HepG2 (cell line): ENCODE measurements at regions not wholly inside any gene's neighbourhood (a gene's known extent, or its start where the extent isn't known, plus 50 kb on each side); places are given as distances from the start of the nearest gene placed in this dataset.

Experiments
- ATAC-seq: fragments of 200-7000 bp; cut with Tn5 transposase; 3 replicates; pipeline ENCODE4 v1.9.1; 2020; ENCODE audit warnings: mild to moderate bottlenecking, moderate library complexity
- BruUV-seq: library from RNA; stranded (reverse); fragments of 400-500 nt; replicated peaks from 2 replicates; lab custom pipeline; 2021; lab: Mats Ljungman, UMichigan
- CTCF ChIA-PET: fragments of 300-600 bp; formaldehyde crosslinking; extraction: SDS; loops from one replicate; lab custom pipeline; 2021; ENCODE audit warnings: low total read pairs, inconsistent platforms, low intra/inter-chr PET ratio; lab: Yijun Ruan, JAX
- POLR2A ChIA-PET: fragments of 350-600 bp; sonication (Branson Sonifier 250); formaldehyde crosslinking; loops from one replicate; lab custom pipeline; 2020; ENCODE audit warnings: antibody characterized with exemption, inconsistent platforms; lab: Yijun Ruan, JAX
- DNase-seq: peaks from one replicate; pipeline ENCODE4 v3.0.0-alpha.2; 2015; ENCODE audit warnings: low spot score
- FAIRE-seq: peaks from 3 replicates; lab custom pipeline; 2011; peaks lifted over from hg19 to GRCh38; lab: Jason Lieb, UNC
- H2AFZ ChIP-seq: one replicate; pipeline ENCODE4 v1.6.1; 2011; ENCODE audit warnings: low read length, inconsistent platforms
- H3K27ac ChIP-seq: fragments of 300-600 bp; 3 replicates; pipeline ENCODE4 v1.8.0; 2011; ENCODE audit warnings: mixed run types, mild to moderate bottlenecking, mixed read lengths, low read length, inconsistent platforms; ENCODE audit not compliant: insufficient read depth; ENCODE audit errors: extremely low read length
- H3K27me3 ChIP-seq, 2 experiments: fragments of 200-600 bp in 1 of 2; 2 replicates in 1 of 2; 3 replicates in 1 of 2; pipeline versions ENCODE4 v1.6.0 to v1.8.0; 2011; ENCODE audit warnings: low read length in 2 of 2, mild to moderate bottlenecking in 2 of 2, moderate library complexity in 2 of 2, inconsistent platforms in 1 of 2; ENCODE audit not compliant: insufficient read depth in 2 of 2, control insufficient read depth in 1 of 2
- H3K36me3 ChIP-seq, 2 experiments: fragments of 200-600 bp in 1 of 2; replicated peaks in 1 of 2; 2 replicates in 1 of 2; 3 replicates in 1 of 2; pipeline versions ENCODE4 v1.5.1 to v1.8.0; 2011; ENCODE audit warnings: low read length in 2 of 2, inconsistent platforms in 1 of 2; ENCODE audit not compliant: insufficient read depth in 2 of 2, control insufficient read depth in 1 of 2
- H3K4me1 ChIP-seq: 2 replicates; pipeline ENCODE4 v1.5.1; 2012; ENCODE audit warnings: low read length, inconsistent platforms; ENCODE audit not compliant: insufficient read depth
- H3K4me2 ChIP-seq: 2 replicates; pipeline ENCODE4 v1.6.0; 2011; ENCODE audit warnings: low read depth, low read length, inconsistent platforms
- H3K4me3 ChIP-seq, 3 experiments: fragments of 200-600 bp in 1 of 3; sonication (generic), shearing (Covaris generic) in 1 of 3; replicated peaks in 1 of 3; 2 replicates each; pipeline ENCODE4 v1.5.1; 2011 to 2016; ENCODE audit warnings: low read length in 3 of 3, inconsistent platforms in 2 of 3, low read depth in 2 of 3, mild to moderate bottlenecking in 2 of 3, control low read depth in 1 of 3, mixed read lengths in 1 of 3; ENCODE audit not compliant: insufficient read depth in 1 of 3
- H3K79me2 ChIP-seq: one replicate; pipeline ENCODE4 v1.6.1; 2011; ENCODE audit warnings: low read length, inconsistent platforms; ENCODE audit not compliant: insufficient read depth
- H3K9ac ChIP-seq: 2 replicates; pipeline ENCODE4 v1.6.0; 2011; ENCODE audit warnings: mild to moderate bottlenecking, low read depth, low read length, inconsistent platforms; ENCODE audit not compliant: insufficient read depth
- H3K9me3 ChIP-seq: 2 replicates; pipeline ENCODE4 v1.5.1; 2012; ENCODE audit warnings: mild to moderate bottlenecking, low read length
- H4K20me1 ChIP-seq: 2 replicates; pipeline ENCODE4 v1.6.0; 2011; ENCODE audit warnings: inconsistent platforms, mild to moderate bottlenecking, low read length, moderate library complexity; ENCODE audit not compliant: insufficient read depth
- ARNT2 ChIP-seq: sonication (generic); formaldehyde crosslinking; IDR thresholded peaks from 2 replicates; pipeline ENCODE4 v1.8.0; 2022; ENCODE audit warnings: mild to moderate bottlenecking, low read depth, missing genetic modification reagents, moderate library complexity
- CREB1 ChIP-seq, 2 experiments: fragments of 450-650 bp in 1 of 2; IDR thresholded peaks; 2 replicates each; pipeline ENCODE4 v1.6.1; 2016 to 2017; ENCODE audit warnings: control low read depth in 1 of 2, mild to moderate bottlenecking in 1 of 2, missing compliant biosample characterization in 1 of 2, missing genetic modification characterization in 1 of 2
- EEA1 ChIP-seq: sonication (generic); formaldehyde crosslinking; IDR thresholded peaks from 2 replicates; pipeline ENCODE4 v1.5.1; 2020; ENCODE audit warnings: mild to moderate bottlenecking, missing genetic modification reagents, borderline replicate concordance
- GZF1 ChIP-seq: sonication (generic); formaldehyde crosslinking; IDR thresholded peaks from 2 replicates; pipeline ENCODE4 v1.5.1; 2020; ENCODE audit warnings: mild to moderate bottlenecking, missing genetic modification reagents
- MLLT10 ChIP-seq: sonication (generic); formaldehyde crosslinking; IDR thresholded peaks from 2 replicates; pipeline ENCODE4 v1.4.0; 2020; ENCODE audit warnings: missing genetic modification reagents
- PCBP2 ChIP-seq: fragments of 200-400 bp; formaldehyde crosslinking; optimal IDR thresholded peaks from 2 replicates; pipeline ENCODE3; 2018; ENCODE audit warnings: low read length, low read depth; ENCODE audit not compliant: poor library complexity, severe bottlenecking
- RARG ChIP-seq: sonication (generic); formaldehyde crosslinking; IDR thresholded peaks from 2 replicates; pipeline ENCODE4 v1.4.0; 2020; ENCODE audit warnings: low read depth, mild to moderate bottlenecking, missing genetic modification reagents
- RFXAP ChIP-seq: sonication (generic); formaldehyde crosslinking; IDR thresholded peaks from 2 replicates; pipeline ENCODE4 v1.4.0; 2020; ENCODE audit warnings: missing genetic modification reagents, borderline replicate concordance
- U2AF2 ChIP-seq: fragments of 200-400 bp; formaldehyde crosslinking; IDR thresholded peaks from 2 replicates; pipeline ENCODE4 v1.6.1; 2017; ENCODE audit warnings: low read depth, mild to moderate bottlenecking, low read length
- ZFP62 ChIP-seq: sonication (generic); formaldehyde crosslinking; IDR thresholded peaks from 2 replicates; pipeline ENCODE4 v1.4.0; 2020; ENCODE audit warnings: missing genetic modification reagents
- ZNF660 ChIP-seq: sonication (generic); formaldehyde crosslinking; IDR thresholded peaks from 2 replicates; pipeline ENCODE4 v1.5.1; 2020; ENCODE audit warnings: mild to moderate bottlenecking, low read depth, missing genetic modification reagents, borderline replicate concordance
- ZSCAN12 ChIP-seq: sonication (generic); formaldehyde crosslinking; IDR thresholded peaks from 2 replicates; pipeline ENCODE4 v1.9.0; 2021; ENCODE audit warnings: mild to moderate bottlenecking, missing genetic modification reagents
- WGBS: methylation state at CpG from one replicate; pipeline ENCODE4 v1.1.6; 2017; ENCODE audit warnings: low lambda C conversion rate; 5-methylcytosine and 5-hydroxymethylcytosine counted together
- in situ Hi-C: cut with HindIII; loops from 2 replicates; pipeline ENCODE4 v1.10.0; 2017; ENCODE audit warnings: low pct_unique_long_range_greater_than_20kb; ENCODE audit not compliant: extremely low pct_ligation_motif_present
- intact Hi-C: fragments of 100-400 bp; cut with micrococcal nuclease; formaldehyde crosslinking; loops from one replicate; pipeline ENCODE4 v1.10.0; 2022; ENCODE audit not compliant: unreplicated experiment
- TF ChIP-seq, protein P1 (sequence below): sonication (generic); formaldehyde crosslinking; IDR thresholded peaks from 2 replicates; pipeline ENCODE4; 2020; ENCODE audit warnings: missing genetic modification reagents, mild to moderate bottlenecking, borderline replicate concordance
- TF ChIP-seq, protein P2 (sequence below): sonication (generic); formaldehyde crosslinking; IDR thresholded peaks from 2 replicates; pipeline ENCODE4 v1.4.0; 2020; ENCODE audit warnings: missing genetic modification reagents

DNA sequence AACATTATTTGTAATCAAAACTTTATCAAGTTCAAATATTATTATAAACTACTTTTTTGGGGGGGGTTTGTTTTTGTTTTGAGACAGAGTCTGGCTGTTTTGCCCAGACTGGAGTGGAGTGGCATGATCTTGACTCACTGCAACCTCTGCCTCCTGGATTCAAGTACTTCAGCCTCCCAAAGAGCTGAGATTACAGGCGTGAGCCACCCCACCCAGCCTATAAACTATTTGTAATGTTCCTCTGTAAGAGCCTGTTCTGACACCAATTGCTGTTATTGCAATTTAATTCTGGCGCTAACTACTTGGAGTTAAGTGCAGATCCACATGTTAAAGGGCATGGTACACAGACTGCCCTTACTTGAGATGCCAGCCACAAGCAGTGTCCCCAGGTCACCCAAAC is 478.1 kb upstream of the NRP1 start:
- TF ChIP-seq GZF1 (CRISPR knock-in tag): no peak
- TF ChIP-seq EEA1 (CRISPR knock-in tag): no peak
- no peak for TF ChIP-seq ARNT2 (CRISPR knock-in tag)
- no peak for TF ChIP-seq PCBP2
- TF ChIP-seq RFXAP (CRISPR knock-in tag): no peak
- no peak for TF ChIP-seq ZNF660
- TF ChIP-seq, protein P1, sequence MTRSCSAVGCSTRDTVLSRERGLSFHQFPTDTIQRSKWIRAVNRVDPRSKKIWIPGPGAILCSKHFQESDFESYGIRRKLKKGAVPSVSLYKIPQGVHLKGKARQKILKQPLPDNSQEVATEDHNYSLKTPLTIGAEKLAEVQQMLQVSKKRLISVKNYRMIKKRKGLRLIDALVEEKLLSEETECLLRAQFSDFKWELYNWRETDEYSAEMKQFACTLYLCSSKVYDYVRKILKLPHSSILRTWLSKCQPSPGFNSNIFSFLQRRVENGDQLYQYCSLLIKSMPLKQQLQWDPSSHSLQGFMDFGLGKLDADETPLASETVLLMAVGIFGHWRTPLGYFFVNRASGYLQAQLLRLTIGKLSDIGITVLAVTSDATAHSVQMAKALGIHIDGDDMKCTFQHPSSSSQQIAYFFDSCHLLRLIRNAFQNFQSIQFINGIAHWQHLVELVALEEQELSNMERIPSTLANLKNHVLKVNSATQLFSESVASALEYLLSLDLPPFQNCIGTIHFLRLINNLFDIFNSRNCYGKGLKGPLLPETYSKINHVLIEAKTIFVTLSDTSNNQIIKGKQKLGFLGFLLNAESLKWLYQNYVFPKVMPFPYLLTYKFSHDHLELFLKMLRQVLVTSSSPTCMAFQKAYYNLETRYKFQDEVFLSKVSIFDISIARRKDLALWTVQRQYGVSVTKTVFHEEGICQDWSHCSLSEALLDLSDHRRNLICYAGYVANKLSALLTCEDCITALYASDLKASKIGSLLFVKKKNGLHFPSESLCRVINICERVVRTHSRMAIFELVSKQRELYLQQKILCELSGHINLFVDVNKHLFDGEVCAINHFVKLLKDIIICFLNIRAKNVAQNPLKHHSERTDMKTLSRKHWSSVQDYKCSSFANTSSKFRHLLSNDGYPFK (CRISPR knock-in tag): no peak
- no peak for TF ChIP-seq U2AF2
- TF ChIP-seq MLLT10 (CRISPR knock-in tag): no peak
- TF ChIP-seq CREB1 (IDR thresholded peaks at IDR 0.05): no peak
- TF ChIP-seq CREB1 (CRISPR knock-in tag; IDR thresholded peaks at IDR 0.05): no peak
- no peak for TF ChIP-seq RARG (CRISPR knock-in tag)
- TF ChIP-seq ZFP62 (CRISPR knock-in tag): no peak
- no peak for TF ChIP-seq ZSCAN12
- TF ChIP-seq, protein P2, sequence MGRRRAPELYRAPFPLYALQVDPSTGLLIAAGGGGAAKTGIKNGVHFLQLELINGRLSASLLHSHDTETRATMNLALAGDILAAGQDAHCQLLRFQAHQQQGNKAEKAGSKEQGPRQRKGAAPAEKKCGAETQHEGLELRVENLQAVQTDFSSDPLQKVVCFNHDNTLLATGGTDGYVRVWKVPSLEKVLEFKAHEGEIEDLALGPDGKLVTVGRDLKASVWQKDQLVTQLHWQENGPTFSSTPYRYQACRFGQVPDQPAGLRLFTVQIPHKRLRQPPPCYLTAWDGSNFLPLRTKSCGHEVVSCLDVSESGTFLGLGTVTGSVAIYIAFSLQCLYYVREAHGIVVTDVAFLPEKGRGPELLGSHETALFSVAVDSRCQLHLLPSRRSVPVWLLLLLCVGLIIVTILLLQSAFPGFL (CRISPR knock-in tag): no peak
- H3K9ac ChIP-seq: no peak overlapping the region
- in situ Hi-C loops (no loop called here), intact Hi-C loops (no loop called here)
- no peaks in the 10 kb centered on the region for H3K36me3 ChIP-seq
- H3K27me3 ChIP-seq: no peaks in the 10 kb centered on the region
- no peaks in the 10 kb centered on the region for H3K79me2 ChIP-seq
- 88% methylated on average over 2 of the region's 2 CpGs for WGBS
- no peak for FAIRE-seq
- ChIA-PET CTCF (no interaction called here), POLR2A (no interaction called here)
- H3K27ac ChIP-seq: no peak overlapping the region
- ATAC-seq: no peak
- no peak for DNase-seq
- H3K9me3 ChIP-seq: no peaks in the 10 kb centered on the region
- no peak overlapping the region for H2AFZ ChIP-seq
- no peak overlapping the region for H3K4me2 ChIP-seq
- H4K20me1 ChIP-seq: no peaks in the 10 kb centered on the region
- H3K4me1 ChIP-seq: peaks cover 18% of the 10 kb centered on the region; the same call in 1 of the 2 replicates
- no TSS peak for BruUV-seq
- H3K4me3 ChIP-seq: no peak overlapping the region
